DND-41 (cell line): ENCODE measurements at regions not wholly inside any gene's neighbourhood (a gene's known extent, or its start where the extent isn't known, plus 50 kb on each side); places are given as distances from the start of the nearest gene placed in this dataset.

Experiments
- ATAC-seq: fragments of 200-7000 bp; cut with Tn5 transposase; 3 replicates; pipeline ENCODE4 v1.9.1; 2021; ENCODE audit warnings: low read depth; ENCODE audit not compliant: insufficient read depth
- DNase-seq: peaks from one replicate; pipeline ENCODE4 v3.0.0-alpha.2; 2020
- H2AFZ ChIP-seq: 2 replicates; pipeline ENCODE4 v1.6.0; 2012; ENCODE audit warnings: low read depth, low read length
- H3K27ac ChIP-seq: 2 replicates; pipeline ENCODE4 v1.5.1; 2012; ENCODE audit warnings: low read length, inconsistent platforms
- H3K27me3 ChIP-seq: fragments of 200-600 bp; sonication (generic); 2 replicates; pipeline ENCODE4 v1.6.0; 2012; ENCODE audit warnings: low read length, mild to moderate bottlenecking, inconsistent platforms; ENCODE audit not compliant: insufficient read depth, poor library complexity
- H3K36me3 ChIP-seq: 2 replicates; pipeline ENCODE4 v1.5.1; 2012; ENCODE audit warnings: low read length, inconsistent platforms; ENCODE audit not compliant: insufficient read depth
- H3K4me1 ChIP-seq: 2 replicates; pipeline ENCODE4 v1.5.1; 2012; ENCODE audit warnings: mild to moderate bottlenecking, low read length; ENCODE audit not compliant: insufficient read depth
- H3K4me2 ChIP-seq: 2 replicates; pipeline ENCODE4 v1.6.0; 2012; ENCODE audit warnings: mild to moderate bottlenecking, moderate library complexity, low read length, inconsistent platforms; ENCODE audit not compliant: insufficient read depth
- H3K4me3 ChIP-seq, 2 experiments: fragments of 200-600 bp in 1 of 2; shearing (Covaris generic) in 1 of 2; 2 replicates each; pipeline ENCODE4 v1.5.1; 2012 to 2016; ENCODE audit warnings: inconsistent platforms in 2 of 2, low read length in 2 of 2, mild to moderate bottlenecking in 2 of 2, low read depth in 1 of 2, moderate library complexity in 1 of 2
- H3K79me2 ChIP-seq: 2 replicates; pipeline ENCODE4 v1.6.0; 2012; ENCODE audit warnings: low read length, inconsistent platforms; ENCODE audit not compliant: insufficient read depth
- H3K9ac ChIP-seq: 2 replicates; pipeline ENCODE4 v1.6.0; 2012; ENCODE audit warnings: low read depth, mild to moderate bottlenecking, inconsistent platforms, low read length, moderate library complexity
- H3K9me3 ChIP-seq: 2 replicates; pipeline ENCODE4 v1.5.1; 2012; ENCODE audit warnings: low read length, moderate library complexity, mild to moderate bottlenecking, inconsistent platforms; ENCODE audit not compliant: insufficient read depth, severe bottlenecking
- H4K20me1 ChIP-seq: 2 replicates; pipeline ENCODE4 v1.6.0; 2012; ENCODE audit warnings: low read length; ENCODE audit not compliant: insufficient read depth
- EZH2 ChIP-seq: IDR thresholded peaks from 3 replicates; pipeline ENCODE4 v1.6.1; 2012; ENCODE audit warnings: borderline replicate concordance, low read depth, mild to moderate bottlenecking, moderate library complexity, low read length, inconsistent platforms; ENCODE audit not compliant: severe bottlenecking
- TF ChIP-seq, protein P1 (sequence below): IDR thresholded peaks from 2 replicates; pipeline ENCODE4 v1.5.1; 2012; ENCODE audit warnings: borderline replicate concordance, low read length, moderate library complexity, mild to moderate bottlenecking; ENCODE audit not compliant: poor library complexity, severe bottlenecking; ENCODE audit errors: extremely low read depth

DNA sequence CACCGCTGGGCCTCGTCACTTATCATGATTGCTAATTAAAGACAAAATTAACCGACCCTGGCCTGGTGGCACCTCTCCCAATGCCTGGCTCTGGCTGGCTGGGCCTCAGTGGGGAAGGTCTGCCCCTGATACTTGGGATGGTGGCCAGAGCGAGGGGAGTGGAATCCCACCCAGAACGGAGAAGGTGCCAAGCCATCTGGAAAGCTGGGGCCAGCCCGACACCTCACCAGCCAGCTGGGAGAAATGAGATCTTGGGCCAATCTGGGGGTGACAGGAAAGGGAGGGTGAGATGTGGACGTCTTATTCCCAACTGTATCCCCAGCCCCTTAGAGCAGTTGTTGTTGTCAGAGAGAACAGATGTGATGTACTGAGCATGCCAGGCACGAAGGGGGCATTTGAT is 215.0 kb upstream of the PWP1 start:
- Histone ChIP-seq H2AFZ (no peak overlapping the region), H4K20me1 (no peaks in the 10 kb centered on the region), H3K4me2 (no peak overlapping the region), H3K27ac (no peak overlapping the region), H3K9me3 (no peaks in the 10 kb centered on the region), H3K36me3 (no peaks in the 10 kb centered on the region), H3K79me2 (no peaks in the 10 kb centered on the region), H3K4me1 (no peaks in the 10 kb centered on the region), H3K4me3 (no peak overlapping the region), H3K9ac (no peak overlapping the region), H3K27me3 (peaks cover 1% of the 10 kb centered on the region)
- no peak for DNase-seq
- TF ChIP-seq EZH2 = no peak
- TF ChIP-seq, protein P1, sequence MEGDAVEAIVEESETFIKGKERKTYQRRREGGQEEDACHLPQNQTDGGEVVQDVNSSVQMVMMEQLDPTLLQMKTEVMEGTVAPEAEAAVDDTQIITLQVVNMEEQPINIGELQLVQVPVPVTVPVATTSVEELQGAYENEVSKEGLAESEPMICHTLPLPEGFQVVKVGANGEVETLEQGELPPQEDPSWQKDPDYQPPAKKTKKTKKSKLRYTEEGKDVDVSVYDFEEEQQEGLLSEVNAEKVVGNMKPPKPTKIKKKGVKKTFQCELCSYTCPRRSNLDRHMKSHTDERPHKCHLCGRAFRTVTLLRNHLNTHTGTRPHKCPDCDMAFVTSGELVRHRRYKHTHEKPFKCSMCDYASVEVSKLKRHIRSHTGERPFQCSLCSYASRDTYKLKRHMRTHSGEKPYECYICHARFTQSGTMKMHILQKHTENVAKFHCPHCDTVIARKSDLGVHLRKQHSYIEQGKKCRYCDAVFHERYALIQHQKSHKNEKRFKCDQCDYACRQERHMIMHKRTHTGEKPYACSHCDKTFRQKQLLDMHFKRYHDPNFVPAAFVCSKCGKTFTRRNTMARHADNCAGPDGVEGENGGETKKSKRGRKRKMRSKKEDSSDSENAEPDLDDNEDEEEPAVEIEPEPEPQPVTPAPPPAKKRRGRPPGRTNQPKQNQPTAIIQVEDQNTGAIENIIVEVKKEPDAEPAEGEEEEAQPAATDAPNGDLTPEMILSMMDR = no peak
- no peak for ATAC-seq

DNA sequence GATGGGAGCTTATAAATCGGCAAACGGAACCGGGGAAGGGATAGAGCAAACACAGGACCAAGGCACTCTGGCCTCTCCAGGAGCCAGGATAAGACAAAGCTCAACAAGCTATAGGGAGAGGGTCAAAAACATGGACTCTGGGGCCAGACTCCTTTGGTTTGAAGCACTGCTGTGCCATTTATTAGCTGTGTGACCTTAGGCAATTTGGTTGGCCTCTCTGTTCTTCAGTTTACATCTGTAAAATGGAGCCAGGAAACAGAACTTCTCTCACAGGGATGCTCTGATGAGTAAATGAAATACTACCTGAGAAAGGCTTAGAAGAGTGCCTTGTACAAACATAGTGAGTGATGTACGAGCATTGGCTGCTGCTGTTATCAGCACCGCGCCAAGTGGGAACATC is 213.3 kb upstream of the PWP1 start:
- Histone ChIP-seq H3K4me1 (no peaks in the 10 kb centered on the region), H3K36me3 (no peaks in the 10 kb centered on the region), H3K27ac (no peak overlapping the region), H3K4me3 (no peak overlapping the region), H3K9ac (no peak overlapping the region), H3K4me2 (no peak overlapping the region), H4K20me1 (no peaks in the 10 kb centered on the region), H2AFZ (no peak overlapping the region), H3K27me3 (peaks cover 13% of the 10 kb centered on the region), H3K9me3 (no peaks in the 10 kb centered on the region), H3K79me2 (no peaks in the 10 kb centered on the region)
- TF ChIP-seq, protein P1 = no peak
- no peak for TF ChIP-seq EZH2
- DNase-seq (no peak), ATAC-seq (no peak)

DNA sequence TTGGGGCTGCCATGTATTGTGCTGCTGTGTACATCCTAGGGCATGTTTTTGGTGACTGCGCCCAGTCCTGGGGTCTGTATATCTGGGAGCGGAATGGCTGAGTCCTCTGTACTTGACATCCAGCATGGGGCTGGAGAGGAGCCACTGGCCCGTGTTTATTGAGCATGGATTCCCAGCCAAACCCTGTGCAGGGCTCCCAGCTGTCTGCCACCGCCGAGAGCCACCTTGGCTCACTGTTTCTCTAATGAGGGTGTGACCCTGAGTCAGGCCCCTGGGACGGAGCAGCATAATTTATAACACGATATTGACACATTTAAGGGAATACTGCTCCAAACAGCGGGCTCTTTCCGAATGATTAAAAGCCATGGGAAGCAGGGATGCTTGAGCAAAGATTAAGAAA is 211.5 kb upstream of the PWP1 start:
- H2AFZ ChIP-seq = no peak overlapping the region
- H3K27me3 ChIP-seq = peaks cover 17% of the 10 kb centered on the region
- H3K4me1 ChIP-seq = no peaks in the 10 kb centered on the region
- TF ChIP-seq, protein P1 = no peak
- TF ChIP-seq EZH2 = no peak
- H3K9ac ChIP-seq = no peak overlapping the region
- no peak overlapping the region for H3K27ac ChIP-seq
- H3K4me3 ChIP-seq = no peak overlapping the region
- H3K9me3 ChIP-seq = no peaks in the 10 kb centered on the region
- H4K20me1 ChIP-seq = no peaks in the 10 kb centered on the region
- ATAC-seq = no peak
- no peaks in the 10 kb centered on the region for H3K79me2 ChIP-seq
- no peaks in the 10 kb centered on the region for H3K36me3 ChIP-seq
- H3K4me2 ChIP-seq = no peak overlapping the region
- DNase-seq = no peak
